ENCODE measurements at regions not wholly inside any gene's neighbourhood (a gene's known extent, or its start where the extent isn't known, plus 50 kb on each side); places are given as distances from the start of the nearest gene placed in this dataset.

- CTCF ChIA-PET, result interaction anchor here (2.2 kb wide), 1 partner anchor 134 kb away, joined by 8 read pairs; no protein-coding TSS in a partner anchor
These were observed 57.5 kb upstream of the EGFL6 start for GRCh38 chrX:13511944-13512330.

GRCh38 chrX:13511241-13511943, 58.0 kb upstream of the EGFL6 start:
- Histone ChIP-seq H3K9me2 (no peaks in the 10 kb centered on the region), H4K20me1 (ENCODE audit: insufficient read depth) (no peaks in the 10 kb centered on the region), H2AFZ (ENCODE audit: low read depth) (no peak overlapping the region), H3F3A (replicated peaks; ENCODE audit: insufficient read depth) (no peaks in the 10 kb centered on the region), H3K27ac (ENCODE audit: low read depth in 2 of 2, low read length in 1 of 2) (no peak overlapping the region), H3K36me3 (replicated peaks in 1 of 2; ENCODE audit: control insufficient read depth in 1 of 2, insufficient read depth in 2 of 2, low read length in 1 of 2) (no peaks in the 10 kb centered on the region), H3K79me2 (ENCODE audit: insufficient read depth) (no peaks in the 10 kb centered on the region), H3K9ac (no peak overlapping the region), H3K4me1 (ENCODE audit: control insufficient read depth in 1 of 2, insufficient read depth in 2 of 2, low read depth in 1 of 2, low read length in 1 of 2) (no peaks in the 10 kb centered on the region), H3K27me3 (ENCODE audit: insufficient read depth) (no peaks in the 10 kb centered on the region; the same call in 1 of the 2 replicates), H3K9me3 (no peaks in the 10 kb centered on the region), H3K4me3 (ENCODE audit: low read depth in 2 of 2, low read length in 1 of 2) (no peak overlapping the region), H3K4me2 (no peak overlapping the region)
- ChIA-PET POLR2A (no interaction called here), CTCF (interaction anchor here (2.2 kb wide), 1 partner anchor 135 kb away, joined by 8 read pairs; no protein-coding TSS in a partner anchor)
- 39% methylated on average over 1 of the region's 1 CpG for WGBS (ENCODE audit: low lambda C conversion rate)
- DNase-seq, result no peak
- TF ChIP-seq TCF12 (IDR thresholded peaks at IDR 0.05), result no peak
- no peak for TF ChIP-seq ELF1 (IDR thresholded peaks at IDR 0.05)
- TF ChIP-seq RAD21 (IDR thresholded peaks at IDR 0.05; ENCODE audit: low read length), result no peak
- no peak for TF ChIP-seq NFIC (IDR thresholded peaks at IDR 0.05; ENCODE audit: borderline replicate concordance)
- TF ChIP-seq POLR2AphosphoS5 (IDR thresholded peaks at IDR 0.05; ENCODE audit: low read depth, low read length), result no peak
- no peak for TF ChIP-seq FOXJ3 (CRISPR knock-in tag; IDR thresholded peaks at IDR 0.05)
- TF ChIP-seq, protein P1, sequence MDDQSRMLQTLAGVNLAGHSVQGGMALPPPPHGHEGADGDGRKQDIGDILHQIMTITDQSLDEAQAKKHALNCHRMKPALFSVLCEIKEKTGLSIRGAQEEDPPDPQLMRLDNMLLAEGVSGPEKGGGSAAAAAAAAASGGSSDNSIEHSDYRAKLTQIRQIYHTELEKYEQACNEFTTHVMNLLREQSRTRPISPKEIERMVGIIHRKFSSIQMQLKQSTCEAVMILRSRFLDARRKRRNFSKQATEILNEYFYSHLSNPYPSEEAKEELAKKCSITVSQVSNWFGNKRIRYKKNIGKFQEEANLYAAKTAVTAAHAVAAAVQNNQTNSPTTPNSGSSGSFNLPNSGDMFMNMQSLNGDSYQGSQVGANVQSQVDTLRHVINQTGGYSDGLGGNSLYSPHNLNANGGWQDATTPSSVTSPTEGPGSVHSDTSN (IDR thresholded peaks at IDR 0.05), result no peak
- TF ChIP-seq, protein P2, sequence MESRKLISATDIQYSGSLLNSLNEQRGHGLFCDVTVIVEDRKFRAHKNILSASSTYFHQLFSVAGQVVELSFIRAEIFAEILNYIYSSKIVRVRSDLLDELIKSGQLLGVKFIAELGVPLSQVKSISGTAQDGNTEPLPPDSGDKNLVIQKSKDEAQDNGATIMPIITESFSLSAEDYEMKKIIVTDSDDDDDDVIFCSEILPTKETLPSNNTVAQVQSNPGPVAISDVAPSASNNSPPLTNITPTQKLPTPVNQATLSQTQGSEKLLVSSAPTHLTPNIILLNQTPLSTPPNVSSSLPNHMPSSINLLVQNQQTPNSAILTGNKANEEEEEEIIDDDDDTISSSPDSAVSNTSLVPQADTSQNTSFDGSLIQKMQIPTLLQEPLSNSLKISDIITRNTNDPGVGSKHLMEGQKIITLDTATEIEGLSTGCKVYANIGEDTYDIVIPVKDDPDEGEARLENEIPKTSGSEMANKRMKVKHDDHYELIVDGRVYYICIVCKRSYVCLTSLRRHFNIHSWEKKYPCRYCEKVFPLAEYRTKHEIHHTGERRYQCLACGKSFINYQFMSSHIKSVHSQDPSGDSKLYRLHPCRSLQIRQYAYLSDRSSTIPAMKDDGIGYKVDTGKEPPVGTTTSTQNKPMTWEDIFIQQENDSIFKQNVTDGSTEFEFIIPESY (IDR thresholded peaks at IDR 0.05; ENCODE audit: borderline replicate concordance, low read depth), result no peak
- TF ChIP-seq, protein P3, sequence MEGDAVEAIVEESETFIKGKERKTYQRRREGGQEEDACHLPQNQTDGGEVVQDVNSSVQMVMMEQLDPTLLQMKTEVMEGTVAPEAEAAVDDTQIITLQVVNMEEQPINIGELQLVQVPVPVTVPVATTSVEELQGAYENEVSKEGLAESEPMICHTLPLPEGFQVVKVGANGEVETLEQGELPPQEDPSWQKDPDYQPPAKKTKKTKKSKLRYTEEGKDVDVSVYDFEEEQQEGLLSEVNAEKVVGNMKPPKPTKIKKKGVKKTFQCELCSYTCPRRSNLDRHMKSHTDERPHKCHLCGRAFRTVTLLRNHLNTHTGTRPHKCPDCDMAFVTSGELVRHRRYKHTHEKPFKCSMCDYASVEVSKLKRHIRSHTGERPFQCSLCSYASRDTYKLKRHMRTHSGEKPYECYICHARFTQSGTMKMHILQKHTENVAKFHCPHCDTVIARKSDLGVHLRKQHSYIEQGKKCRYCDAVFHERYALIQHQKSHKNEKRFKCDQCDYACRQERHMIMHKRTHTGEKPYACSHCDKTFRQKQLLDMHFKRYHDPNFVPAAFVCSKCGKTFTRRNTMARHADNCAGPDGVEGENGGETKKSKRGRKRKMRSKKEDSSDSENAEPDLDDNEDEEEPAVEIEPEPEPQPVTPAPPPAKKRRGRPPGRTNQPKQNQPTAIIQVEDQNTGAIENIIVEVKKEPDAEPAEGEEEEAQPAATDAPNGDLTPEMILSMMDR (IDR thresholded peaks at IDR 0.05), result no peak
- TF ChIP-seq CHD2 (IDR thresholded peaks at IDR 0.05; ENCODE audit: low read length, partially characterized antibody), result no peak
- TF ChIP-seq JUND (IDR thresholded peaks at IDR 0.05), result no peak
- TF ChIP-seq GATA2 (CRISPR knock-in tag; IDR thresholded peaks at IDR 0.05), result no peak
- TF ChIP-seq YY1 (IDR thresholded peaks at IDR 0.05; ENCODE audit: low read depth), result no peak
- no peak for TF ChIP-seq NRF1 (IDR thresholded peaks at IDR 0.05; ENCODE audit: low read depth, low read length)

More at GRCh38 chrX:13511944-13512330, 57.5 kb upstream of the EGFL6 start:
- POLR2A ChIA-PET, result no interaction called here
- H3K79me2 ChIP-seq (ENCODE audit: insufficient read depth), result no peaks in the 10 kb centered on the region
- H3K4me2 ChIP-seq, result no peak overlapping the region
- H4K20me1 ChIP-seq (ENCODE audit: insufficient read depth), result no peaks in the 10 kb centered on the region
- H2AFZ ChIP-seq (ENCODE audit: low read depth), result no peak overlapping the region
- H3K9ac ChIP-seq, result no peak overlapping the region
- no peaks in the 10 kb centered on the region for H3F3A ChIP-seq (replicated peaks; ENCODE audit: insufficient read depth)
- no peak overlapping the region for H3K4me3 ChIP-seq (ENCODE audit: low read depth in 2 of 2, low read length in 1 of 2)
- H3K4me1 ChIP-seq (ENCODE audit: control insufficient read depth in 1 of 2, insufficient read depth in 2 of 2, low read depth in 1 of 2, low read length in 1 of 2), result no peaks in the 10 kb centered on the region
- no peaks in the 10 kb centered on the region for H3K9me3 ChIP-seq
- H3K9me2 ChIP-seq, result no peaks in the 10 kb centered on the region
- no peak for TF ChIP-seq FOXM1 (IDR thresholded peaks at IDR 0.05; ENCODE audit: low read depth)
- no peak for TF ChIP-seq TEAD4 (IDR thresholded peaks at IDR 0.05; ENCODE audit: borderline replicate concordance, insufficient read depth)
- TF ChIP-seq RCOR1 (IDR thresholded peaks at IDR 0.05; ENCODE audit: low read length), result no peak
- TF ChIP-seq SIN3A (IDR thresholded peaks at IDR 0.05; ENCODE audit: borderline replicate concordance, low read depth, low read length), result no peak
- TF ChIP-seq, protein P4, sequence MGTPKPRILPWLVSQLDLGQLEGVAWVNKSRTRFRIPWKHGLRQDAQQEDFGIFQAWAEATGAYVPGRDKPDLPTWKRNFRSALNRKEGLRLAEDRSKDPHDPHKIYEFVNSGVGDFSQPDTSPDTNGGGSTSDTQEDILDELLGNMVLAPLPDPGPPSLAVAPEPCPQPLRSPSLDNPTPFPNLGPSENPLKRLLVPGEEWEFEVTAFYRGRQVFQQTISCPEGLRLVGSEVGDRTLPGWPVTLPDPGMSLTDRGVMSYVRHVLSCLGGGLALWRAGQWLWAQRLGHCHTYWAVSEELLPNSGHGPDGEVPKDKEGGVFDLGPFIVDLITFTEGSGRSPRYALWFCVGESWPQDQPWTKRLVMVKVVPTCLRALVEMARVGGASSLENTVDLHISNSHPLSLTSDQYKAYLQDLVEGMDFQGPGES (IDR thresholded peaks at IDR 0.05; ENCODE audit: low read depth, low read length), result no peak
- no peak for TF ChIP-seq EZH2phosphoT487 (IDR thresholded peaks at IDR 0.05; ENCODE audit: borderline replicate concordance, low read depth)
- no peak for TF ChIP-seq CHD2 (IDR thresholded peaks at IDR 0.05; ENCODE audit: low read length, partially characterized antibody)
- TF ChIP-seq GATA2 (CRISPR knock-in tag; IDR thresholded peaks at IDR 0.05), result no peak
- TF ChIP-seq RAD21 (IDR thresholded peaks at IDR 0.05; ENCODE audit: low read length), result no peak
- no peak for TF ChIP-seq GABPA (IDR thresholded peaks at IDR 0.05; ENCODE audit: low read depth)
- TF ChIP-seq, protein P2 (IDR thresholded peaks at IDR 0.05; ENCODE audit: borderline replicate concordance, low read depth), result no peak
- no peak for DNase-seq
- 50% methylated on average over 2 of the region's 2 CpGs for whole genome bisulfite sequencing (ENCODE audit: low lambda C conversion rate)
- no peaks in the 10 kb centered on the region for H3K36me3 ChIP-seq (replicated peaks in 1 of 2; ENCODE audit: control insufficient read depth in 1 of 2, insufficient read depth in 2 of 2, low read length in 1 of 2)
- no peak overlapping the region for H3K27ac ChIP-seq (ENCODE audit: low read depth in 2 of 2, low read length in 1 of 2)
- no peaks in the 10 kb centered on the region; the same call in 1 of the 2 replicates for H3K27me3 ChIP-seq (ENCODE audit: insufficient read depth)
